C4-2B (cell line): ENCODE measurements at regions not wholly inside any gene's neighbourhood (a gene's known extent, or its start where the extent isn't known, plus 50 kb on each side); places are given as distances from the start of the nearest gene placed in this dataset.
"Not testable (repeated sequence)": the region's sequence is repeated elsewhere in the genome, so short reads cannot be mapped to it uniquely, and the experiment has no call there.

ENCODE experiments used
- H3K27ac ChIP-seq: fragments of 450-650 bp; 2 replicates; pipeline ENCODE4 v1.5.1; 2017
- ZFX ChIP-seq: fragments of 450-650 bp; IDR thresholded peaks from 2 replicates; pipeline ENCODE4 v1.6.1; 2017
- TF ChIP-seq, protein P1 (sequence below): fragments of 450-650 bp; conservative IDR thresholded peaks from 2 replicates; pipeline ENCODE4 v1.5.1; 2017; ENCODE audit warnings: mild to moderate bottlenecking

GRCh38 chr4:94063084-94063483 lies 144.6 kb upstream of the SMARCAD1 start:
- H3K27ac ChIP-seq, result no peak overlapping the region
- TF ChIP-seq, protein P1, sequence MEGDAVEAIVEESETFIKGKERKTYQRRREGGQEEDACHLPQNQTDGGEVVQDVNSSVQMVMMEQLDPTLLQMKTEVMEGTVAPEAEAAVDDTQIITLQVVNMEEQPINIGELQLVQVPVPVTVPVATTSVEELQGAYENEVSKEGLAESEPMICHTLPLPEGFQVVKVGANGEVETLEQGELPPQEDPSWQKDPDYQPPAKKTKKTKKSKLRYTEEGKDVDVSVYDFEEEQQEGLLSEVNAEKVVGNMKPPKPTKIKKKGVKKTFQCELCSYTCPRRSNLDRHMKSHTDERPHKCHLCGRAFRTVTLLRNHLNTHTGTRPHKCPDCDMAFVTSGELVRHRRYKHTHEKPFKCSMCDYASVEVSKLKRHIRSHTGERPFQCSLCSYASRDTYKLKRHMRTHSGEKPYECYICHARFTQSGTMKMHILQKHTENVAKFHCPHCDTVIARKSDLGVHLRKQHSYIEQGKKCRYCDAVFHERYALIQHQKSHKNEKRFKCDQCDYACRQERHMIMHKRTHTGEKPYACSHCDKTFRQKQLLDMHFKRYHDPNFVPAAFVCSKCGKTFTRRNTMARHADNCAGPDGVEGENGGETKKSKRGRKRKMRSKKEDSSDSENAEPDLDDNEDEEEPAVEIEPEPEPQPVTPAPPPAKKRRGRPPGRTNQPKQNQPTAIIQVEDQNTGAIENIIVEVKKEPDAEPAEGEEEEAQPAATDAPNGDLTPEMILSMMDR, result no peak
- no peak for TF ChIP-seq ZFX

DNA sequence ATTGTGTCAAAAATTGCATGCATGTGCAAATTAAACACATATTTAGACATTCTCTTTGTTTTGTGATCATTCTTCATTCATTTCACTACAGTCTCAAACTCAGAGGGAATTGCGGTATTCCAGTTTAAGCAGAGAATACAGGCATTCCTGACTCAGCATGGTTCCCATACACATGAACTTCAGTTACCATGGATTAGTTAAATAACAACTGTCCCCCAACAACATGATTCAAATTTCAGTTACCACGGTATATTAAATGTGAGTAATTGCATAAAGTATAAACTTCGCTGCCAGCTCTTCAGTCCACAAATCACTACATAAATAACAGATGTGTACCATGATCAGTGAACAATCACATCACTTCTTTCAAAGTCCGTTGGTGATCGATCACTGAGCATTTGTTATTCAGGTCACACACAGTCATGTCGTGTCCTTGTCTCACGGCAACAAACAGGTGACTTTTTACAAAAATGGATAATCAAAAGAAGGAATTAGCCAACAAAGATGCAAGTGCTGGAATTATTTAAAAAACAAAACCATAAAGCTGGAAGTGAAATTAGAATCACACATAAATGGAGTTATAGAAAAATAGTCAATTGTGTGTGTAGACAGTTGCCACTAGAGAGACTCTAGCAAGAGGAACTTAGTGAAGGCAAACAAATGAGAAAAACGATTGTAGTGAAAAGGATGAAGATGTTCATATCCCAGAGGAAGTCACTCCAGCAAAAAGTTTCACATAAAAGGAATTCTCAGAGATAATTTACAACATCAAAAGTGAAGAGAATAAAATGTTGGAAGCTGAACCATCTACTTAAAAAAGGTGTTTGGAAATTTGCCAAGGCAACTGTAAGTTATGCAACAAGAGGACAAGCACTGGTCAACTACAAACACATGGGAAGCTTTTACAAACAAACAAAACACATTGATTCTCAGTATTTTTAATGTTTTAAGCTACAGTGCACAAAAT lies 138.6 kb upstream of the SMARCAD1 start:
- no peak overlapping the region for H3K27ac ChIP-seq
- no peak for TF ChIP-seq ZFX
- TF ChIP-seq, protein P1, result no peak

DNA sequence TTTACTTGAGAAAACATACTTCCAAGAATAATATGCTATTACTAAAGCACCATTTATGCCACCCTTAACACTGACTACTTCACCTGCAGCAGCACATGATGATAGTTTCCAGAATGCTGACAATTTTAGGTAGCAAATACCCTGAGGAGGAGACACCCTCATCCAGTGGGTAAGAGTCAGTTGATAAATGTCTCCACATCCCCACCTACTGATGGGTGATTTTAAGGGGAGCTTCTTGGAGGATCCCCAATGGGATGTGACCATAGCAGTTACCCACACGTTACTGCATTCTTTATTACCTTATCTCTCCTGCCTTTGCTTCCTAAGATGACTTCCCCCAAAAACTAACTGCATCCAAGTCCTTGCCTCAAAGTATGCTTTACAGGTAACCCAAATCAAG lies 131.2 kb upstream of the SMARCAD1 start:
- TF ChIP-seq ZFX, result no peak
- TF ChIP-seq, protein P1, result no peak; the same call in 1 of the 2 replicates
- no peak overlapping the region for H3K27ac ChIP-seq

- no peak for TF ChIP-seq ZFX
- TF ChIP-seq, protein P1, result no peak
- H3K27ac ChIP-seq, result no peak overlapping the region
These were observed 123.5 kb upstream of the SMARCAD1 start for GRCh38 chr4:94084155-94084554.

GRCh38 chr4:94099141-94099540 lies 108.5 kb upstream of the SMARCAD1 start:
- not testable (repeated sequence) for H3K27ac ChIP-seq

GRCh38 chr4:94112644-94113043 lies 95.0 kb upstream of the SMARCAD1 start:
- no peak for TF ChIP-seq ZFX
- TF ChIP-seq, protein P1, result no peak
- H3K27ac ChIP-seq, result no peak overlapping the region

GRCh38 chr4:94115687-94116086 lies 92.0 kb upstream of the SMARCAD1 start:
- H3K27ac ChIP-seq, result no peak overlapping the region
- TF ChIP-seq ZFX, result no peak
- TF ChIP-seq, protein P1, result no peak
